Testis (tissue), 2 donors: ENCODE measurements at regions not wholly inside any gene's neighbourhood (a gene's known extent, or its start where the extent isn't known, plus 50 kb on each side); places are given as distances from the start of the nearest gene placed in this dataset.

ENCODE experiments used
- POLR2A ChIP-seq: fragments of 450-650 bp; IDR thresholded peaks from one replicate; pipeline ENCODE4 v1.6.1; 2017; ENCODE audit warnings: antibody characterized with exemption, mild to moderate bottlenecking, moderate library complexity
- TF ChIP-seq, protein P1 (sequence below), 3 experiments: fragments of 450-650 bp in 2 of 3; fragments of 200-600 bp in 1 of 3; sonication (generic) in 1 of 3; IDR thresholded peaks; one replicate each; pipeline ENCODE4 v1.5.1; 2016 to 2019; ENCODE audit warnings: antibody characterized with exemption in 3 of 3, mild to moderate bottlenecking in 2 of 3, moderate library complexity in 1 of 3

DNA sequence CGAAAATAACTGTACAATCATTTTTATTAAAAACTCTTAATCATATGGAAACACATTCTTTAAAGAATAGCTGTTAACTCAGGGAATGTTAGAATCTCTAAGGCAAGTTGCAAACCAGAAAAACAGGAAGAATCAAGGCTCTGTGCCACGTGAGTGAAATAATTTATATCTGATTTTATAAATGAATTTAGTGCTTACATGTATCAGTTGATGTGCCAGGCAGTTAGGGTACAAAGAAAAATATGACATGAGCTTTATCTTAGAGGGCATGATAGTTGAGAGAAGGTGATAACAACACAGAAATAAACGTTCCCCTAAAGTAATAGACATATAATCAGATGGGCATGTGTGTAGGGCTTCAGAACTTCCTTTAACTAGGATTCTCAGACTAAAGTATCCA lies 734.5 kb upstream of the CCDC179 start:
- no peak for TF ChIP-seq POLR2A
- TF ChIP-seq, protein P1, sequence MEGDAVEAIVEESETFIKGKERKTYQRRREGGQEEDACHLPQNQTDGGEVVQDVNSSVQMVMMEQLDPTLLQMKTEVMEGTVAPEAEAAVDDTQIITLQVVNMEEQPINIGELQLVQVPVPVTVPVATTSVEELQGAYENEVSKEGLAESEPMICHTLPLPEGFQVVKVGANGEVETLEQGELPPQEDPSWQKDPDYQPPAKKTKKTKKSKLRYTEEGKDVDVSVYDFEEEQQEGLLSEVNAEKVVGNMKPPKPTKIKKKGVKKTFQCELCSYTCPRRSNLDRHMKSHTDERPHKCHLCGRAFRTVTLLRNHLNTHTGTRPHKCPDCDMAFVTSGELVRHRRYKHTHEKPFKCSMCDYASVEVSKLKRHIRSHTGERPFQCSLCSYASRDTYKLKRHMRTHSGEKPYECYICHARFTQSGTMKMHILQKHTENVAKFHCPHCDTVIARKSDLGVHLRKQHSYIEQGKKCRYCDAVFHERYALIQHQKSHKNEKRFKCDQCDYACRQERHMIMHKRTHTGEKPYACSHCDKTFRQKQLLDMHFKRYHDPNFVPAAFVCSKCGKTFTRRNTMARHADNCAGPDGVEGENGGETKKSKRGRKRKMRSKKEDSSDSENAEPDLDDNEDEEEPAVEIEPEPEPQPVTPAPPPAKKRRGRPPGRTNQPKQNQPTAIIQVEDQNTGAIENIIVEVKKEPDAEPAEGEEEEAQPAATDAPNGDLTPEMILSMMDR (IDR thresholded peaks at IDR 0.05), result no peak
